HG02678 (cell line): ENCODE measurements at regions not wholly inside any gene's neighbourhood (a gene's known extent, or its start where the extent isn't known, plus 50 kb on each side); places are given as distances from the start of the nearest gene placed in this dataset.
"Not testable (repeated sequence)": the region's sequence is repeated elsewhere in the genome, so short reads cannot be mapped to it uniquely, and the experiment has no call there.

ENCODE experiments used
- ATAC-seq: cut with Tn5 transposase; IDR thresholded peaks from one replicate; pipeline ENCODE4 v1.9.1; 2021; ENCODE audit warnings: mild to moderate bottlenecking, moderate library complexity; ENCODE audit not compliant: unreplicated experiment

GRCh38 chr11:29263971-29264682 is 752.7 kb downstream of the KCNA4 start:
- no peak for ATAC-seq

- no peak for ATAC-seq
Observed at GRCh38 chr11:29261831-29262230, 755.0 kb downstream of the KCNA4 start.

GRCh38 chr11:29260939-29261705 is 755.7 kb downstream of the KCNA4 start:
- no peak for ATAC-seq

GRCh38 chr11:29258411-29258810 is 758.4 kb downstream of the KCNA4 start:
- ATAC-seq = no peak

GRCh38 chr11:29256580-29256979 is 760.2 kb downstream of the KCNA4 start:
- ATAC-seq = peak; percentile 62

GRCh38 chr11:29255401-29255800 is 761.4 kb downstream of the KCNA4 start:
- no peak for ATAC-seq

- ATAC-seq = peak; percentile 64
Observed at GRCh38 chr11:29251738-29252137, 765.1 kb downstream of the KCNA4 start.

- ATAC-seq = no peak
Observed at GRCh38 chr11:29249713-29250112, 767.1 kb downstream of the KCNA4 start.

- ATAC-seq = no peak
Observed at GRCh38 chr11:29244355-29244754, 772.5 kb downstream of the KCNA4 start.

- ATAC-seq = no peak
Observed at GRCh38 chr11:29243616-29244015, 773.2 kb downstream of the KCNA4 start.

GRCh38 chr11:29231991-29232390 is 784.8 kb downstream of the KCNA4 start:
- ATAC-seq = no peak

- no peak for ATAC-seq
Observed at GRCh38 chr11:29231586-29231985, 785.2 kb downstream of the KCNA4 start.

GRCh38 chr11:29227811-29228210 is 789.0 kb downstream of the KCNA4 start:
- ATAC-seq = no peak

GRCh38 chr11:29224739-29225384 is 792.0 kb downstream of the KCNA4 start:
- no peak for ATAC-seq

GRCh38 chr11:29219531-29219930 is 797.3 kb downstream of the KCNA4 start:
- ATAC-seq = not testable (repeated sequence)

- no peak for ATAC-seq
Observed at GRCh38 chr11:29217901-29218300, 798.9 kb downstream of the KCNA4 start.

GRCh38 chr11:29214833-29215232 is 802.0 kb downstream of the KCNA4 start:
- ATAC-seq = no peak

GRCh38 chr11:29211202-29211601 is 805.6 kb downstream of the KCNA4 start:
- no peak for ATAC-seq

GRCh38 chr11:29210426-29210825 is 806.4 kb downstream of the KCNA4 start:
- ATAC-seq = no peak

GRCh38 chr11:29208117-29208516 is 808.7 kb downstream of the KCNA4 start:
- no peak for ATAC-seq

- no peak for ATAC-seq
Observed at GRCh38 chr11:29200791-29201562, 815.9 kb downstream of the KCNA4 start.
